MCF 10A (cell line): ENCODE measurements at regions not wholly inside any gene's neighbourhood (a gene's known extent, or its start where the extent isn't known, plus 50 kb on each side); places are given as distances from the start of the nearest gene placed in this dataset.
A peak's percentile ranks its signal among the peaks of the same experiment; 100 is the strongest.

Source experiments
- BruUV-seq: library from RNA; stranded (reverse); fragments of 400-500 nt; replicated peaks from 2 replicates; lab custom pipeline; 2021; lab: Mats Ljungman, UMichigan
- CTCF ChIA-PET: fragments of 300-600 bp; sonication (Branson Sonifier 250); formaldehyde crosslinking; extraction: SDS; loops from one replicate; lab custom pipeline; 2021; ENCODE audit warnings: antibody characterized with exemption, inconsistent platforms; lab: Yijun Ruan, JAX
- POLR2A ChIA-PET: fragments of 300-600, 350-650 bp; sonication (Branson Sonifier 250); formaldehyde crosslinking; extraction: SDS; loops from one replicate; lab custom pipeline; 2020; ENCODE audit warnings: antibody characterized with exemption, inconsistent platforms; lab: Yijun Ruan, JAX
- DNase-seq: peaks from one replicate; pipeline ENCODE4 v3.0.0-alpha.2; 2018; ENCODE audit not compliant: unreplicated experiment
- H3K27ac Mint-ChIP-seq: one replicate; pipeline ENCODE4 v1.8.0; 2022; ENCODE audit warnings: mild to moderate bottlenecking, low read depth, mixed read lengths; ENCODE audit not compliant: unreplicated experiment
- H3K27me3 Mint-ChIP-seq: one replicate; pipeline ENCODE4 v1.8.0; 2022; ENCODE audit warnings: mixed read lengths; ENCODE audit not compliant: insufficient read depth, unreplicated experiment
- H3K36me3 Mint-ChIP-seq: one replicate; pipeline ENCODE4 v1.8.0; 2022; ENCODE audit warnings: mild to moderate bottlenecking, moderate library complexity, mixed read lengths; ENCODE audit not compliant: insufficient read depth, unreplicated experiment
- H3K4me1 Mint-ChIP-seq: one replicate; pipeline ENCODE4 v1.8.0; 2022; ENCODE audit warnings: mixed read lengths; ENCODE audit not compliant: insufficient read depth, unreplicated experiment
- H3K4me3 Mint-ChIP-seq: one replicate; pipeline ENCODE4 v1.8.0; 2022; ENCODE audit warnings: mild to moderate bottlenecking, moderate library complexity, mixed read lengths; ENCODE audit not compliant: unreplicated experiment
- H3K9me3 Mint-ChIP-seq: one replicate; pipeline ENCODE4 v1.8.0; 2022; ENCODE audit warnings: mixed read lengths; ENCODE audit not compliant: unreplicated experiment
- intact Hi-C: fragments of 100-400 bp; cut with micrococcal nuclease; formaldehyde crosslinking; loops from 2 replicates; pipeline ENCODE4 v1.14.1; 2022
- TF ChIP-seq, protein P1 (sequence below): fragments of 200-600 bp; IDR thresholded peaks from one replicate; pipeline ENCODE4 v1.8.0; 2022; ENCODE audit warnings: antibody characterized with exemption, mild to moderate bottlenecking; ENCODE audit not compliant: unreplicated experiment

GRCh38 chr4:101599620-101600019 lies 190.9 kb upstream of the BANK1 start:
- Mint-ChIP-seq H3K27ac (peak overlapping the region; percentile 42), H3K4me1 (peaks cover 5% of the 10 kb centered on the region), H3K27me3 (no peaks in the 10 kb centered on the region), H3K4me3 (no peak overlapping the region), H3K9me3 (no peaks in the 10 kb centered on the region), H3K36me3 (no peaks in the 10 kb centered on the region)
- intact Hi-C loops: loop anchor here (5.0 kb wide), 1 partner anchor 252 kb away; the partner anchor contains the start of gene PPP3CA
- DNase-seq: peak; percentile 78
- ChIA-PET POLR2A (interaction anchor here (1.2 to 2.3 kb wide), 3 partner anchors 44 to 293 kb away, joined by 3 to 9 read pairs (median 9); partner anchors contain the start of gene PPP3CA), CTCF (interaction anchor here (0.6 to 1.5 kb wide), 3 partner anchors 9 to 1500 kb away, joined by 3 to 4 read pairs (median 3); no protein-coding TSS in a partner anchor)
- BruUV-seq: no TSS peak
- TF ChIP-seq, protein P1, sequence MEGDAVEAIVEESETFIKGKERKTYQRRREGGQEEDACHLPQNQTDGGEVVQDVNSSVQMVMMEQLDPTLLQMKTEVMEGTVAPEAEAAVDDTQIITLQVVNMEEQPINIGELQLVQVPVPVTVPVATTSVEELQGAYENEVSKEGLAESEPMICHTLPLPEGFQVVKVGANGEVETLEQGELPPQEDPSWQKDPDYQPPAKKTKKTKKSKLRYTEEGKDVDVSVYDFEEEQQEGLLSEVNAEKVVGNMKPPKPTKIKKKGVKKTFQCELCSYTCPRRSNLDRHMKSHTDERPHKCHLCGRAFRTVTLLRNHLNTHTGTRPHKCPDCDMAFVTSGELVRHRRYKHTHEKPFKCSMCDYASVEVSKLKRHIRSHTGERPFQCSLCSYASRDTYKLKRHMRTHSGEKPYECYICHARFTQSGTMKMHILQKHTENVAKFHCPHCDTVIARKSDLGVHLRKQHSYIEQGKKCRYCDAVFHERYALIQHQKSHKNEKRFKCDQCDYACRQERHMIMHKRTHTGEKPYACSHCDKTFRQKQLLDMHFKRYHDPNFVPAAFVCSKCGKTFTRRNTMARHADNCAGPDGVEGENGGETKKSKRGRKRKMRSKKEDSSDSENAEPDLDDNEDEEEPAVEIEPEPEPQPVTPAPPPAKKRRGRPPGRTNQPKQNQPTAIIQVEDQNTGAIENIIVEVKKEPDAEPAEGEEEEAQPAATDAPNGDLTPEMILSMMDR: no peak

- H3K27ac Mint-ChIP-seq: no peak overlapping the region
- no TSS peak for BruUV-seq
- intact Hi-C loops: loop anchor here (5.0 kb wide), 1 partner anchor 250 kb away; the partner anchor contains the start of gene PPP3CA
- no peaks in the 10 kb centered on the region for H3K9me3 Mint-ChIP-seq
- TF ChIP-seq, protein P1: no peak
- DNase-seq: peak; percentile 5
- ChIA-PET CTCF (interaction anchor here (0.7 to 0.8 kb wide), 2 partner anchors 133 to 288 kb away, joined by 3 to 4 read pairs; no protein-coding TSS in a partner anchor), POLR2A (no interaction called here)
- H3K36me3 Mint-ChIP-seq: no peaks in the 10 kb centered on the region
- no peak overlapping the region for H3K4me3 Mint-ChIP-seq
- no peaks in the 10 kb centered on the region for H3K27me3 Mint-ChIP-seq
- H3K4me1 Mint-ChIP-seq: peaks cover 5% of the 10 kb centered on the region
Measured at GRCh38 chr4:101596781-101597552, 193.6 kb upstream of the BANK1 start.

GRCh38 chr4:101594588-101594987 lies 195.9 kb upstream of the BANK1 start:
- Mint-ChIP-seq H3K4me3 (no peak overlapping the region), H3K27me3 (no peaks in the 10 kb centered on the region), H3K4me1 (peaks cover 5% of the 10 kb centered on the region), H3K36me3 (no peaks in the 10 kb centered on the region), H3K27ac (no peak overlapping the region), H3K9me3 (no peaks in the 10 kb centered on the region)
- CTCF ChIA-PET: interaction anchor here (0.6 kb wide), 2 partner anchors 264 to 314 kb away, joined by 3 to 7 read pairs; no protein-coding TSS in a partner anchor
- TF ChIP-seq, protein P1: no peak
- DNase-seq: no peak
- POLR2A ChIA-PET: no interaction called here
- no TSS peak for BruUV-seq
- intact Hi-C loops: no loop called here

DNA sequence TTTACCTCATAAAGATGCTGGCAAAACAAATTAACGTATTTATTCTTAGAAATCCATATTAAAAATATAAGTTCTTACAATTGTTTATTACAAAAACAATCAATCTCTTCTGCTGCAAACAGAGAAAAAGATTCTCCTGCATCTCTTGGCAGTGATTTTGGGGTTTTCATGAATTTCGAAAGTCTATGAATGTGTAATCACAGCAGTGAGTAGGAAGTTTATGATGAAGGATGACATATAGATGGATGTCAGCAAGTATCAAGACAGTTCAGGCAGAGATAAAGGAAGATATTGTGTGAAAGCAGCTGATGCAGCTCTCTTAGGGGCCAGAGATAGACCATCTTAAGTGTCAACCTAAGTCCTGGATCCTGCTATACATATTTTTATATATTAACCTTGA lies 196.9 kb upstream of the BANK1 start:
- H3K4me1 Mint-ChIP-seq: no peaks in the 10 kb centered on the region
- no peaks in the 10 kb centered on the region for H3K27me3 Mint-ChIP-seq
- BruUV-seq: no TSS peak
- CTCF ChIA-PET: no interaction called here
- POLR2A ChIA-PET: no interaction called here
- H3K9me3 Mint-ChIP-seq: no peaks in the 10 kb centered on the region
- intact Hi-C loops: no loop called here
- H3K4me3 Mint-ChIP-seq: no peak overlapping the region
- TF ChIP-seq, protein P1: no peak
- peak; percentile 18 for DNase-seq
- H3K36me3 Mint-ChIP-seq: no peaks in the 10 kb centered on the region
- H3K27ac Mint-ChIP-seq: no peak overlapping the region
